NCI-H1694 (cell line): ENCODE measurements at regions not wholly inside any gene's neighbourhood (a gene's known extent, or its start where the extent isn't known, plus 50 kb on each side); places are given as distances from the start of the nearest gene placed in this dataset.

Source experiments
- DNase-seq: peaks from one replicate; lab custom pipeline; 2025; lab: John Stamatoyannopoulos, UW

- DNase-seq = no peak
These were observed 601.4 kb downstream of the ZEB2 start for GRCh38 chr2:143918465-143918989.

GRCh38 chr2:143916781-143917180, 603.1 kb downstream of the ZEB2 start:
- no peak for DNase-seq

- no peak for DNase-seq
These were observed 610.2 kb downstream of the ZEB2 start for GRCh38 chr2:143909577-143910353.

GRCh38 chr2:143908843-143909242, 611.1 kb downstream of the ZEB2 start:
- no peak for DNase-seq

GRCh38 chr2:143907801-143908200, 612.1 kb downstream of the ZEB2 start:
- DNase-seq = no peak

- DNase-seq = no peak
These were observed 613.1 kb downstream of the ZEB2 start for GRCh38 chr2:143906850-143907249.

- no peak for DNase-seq
These were observed 614.3 kb downstream of the ZEB2 start for GRCh38 chr2:143905587-143905986.

- DNase-seq = no peak
These were observed 616.6 kb downstream of the ZEB2 start for GRCh38 chr2:143903172-143903856.

GRCh38 chr2:143901185-143901842, 618.6 kb downstream of the ZEB2 start:
- no peak for DNase-seq

- DNase-seq = no peak
These were observed 619.9 kb downstream of the ZEB2 start for GRCh38 chr2:143899987-143900386.

GRCh38 chr2:143893371-143893770, 626.5 kb downstream of the ZEB2 start:
- DNase-seq = no peak

- no peak for DNase-seq
These were observed 628.0 kb downstream of the ZEB2 start for GRCh38 chr2:143891879-143892308.

GRCh38 chr2:143890798-143891197, 629.1 kb downstream of the ZEB2 start:
- no peak for DNase-seq

- no peak for DNase-seq
These were observed 630.7 kb downstream of the ZEB2 start for GRCh38 chr2:143889216-143889615.

GRCh38 chr2:143885461-143885860, 634.5 kb downstream of the ZEB2 start:
- DNase-seq = no peak

- peak; percentile 8 for DNase-seq
These were observed 638.7 kb downstream of the ZEB2 start for GRCh38 chr2:143881246-143881645.

- DNase-seq = peak; percentile 91
These were observed 641.9 kb downstream of the ZEB2 start for GRCh38 chr2:143877876-143878530.

- peak; percentile 38 for DNase-seq
These were observed 642.9 kb downstream of the ZEB2 start for GRCh38 chr2:143877056-143877455.

GRCh38 chr2:143875295-143876233, 644.4 kb downstream of the ZEB2 start:
- no peak for DNase-seq

- no peak for DNase-seq
These were observed 646.0 kb downstream of the ZEB2 start for GRCh38 chr2:143873886-143874285.

GRCh38 chr2:143870696-143871095, 649.2 kb downstream of the ZEB2 start:
- DNase-seq = no peak
